HepG2 (cell line): ENCODE measurements at regions not wholly inside any gene's neighbourhood (a gene's known extent, or its start where the extent isn't known, plus 50 kb on each side); places are given as distances from the start of the nearest gene placed in this dataset.

Source experiments
- AGO1 ChIP-seq: fragments of 200-400 bp; formaldehyde crosslinking; IDR thresholded peaks from 2 replicates; pipeline ENCODE4 v1.6.1; 2017; ENCODE audit warnings: mild to moderate bottlenecking, low read depth, low read length, moderate library complexity; ENCODE audit not compliant: poor library complexity, severe bottlenecking
- ARID2 ChIP-seq: sonication (generic); formaldehyde crosslinking; IDR thresholded peaks from 2 replicates; pipeline ENCODE4 v1.8.1; 2022; ENCODE audit warnings: mild to moderate bottlenecking, missing genetic modification reagents, borderline replicate concordance
- GATAD2A ChIP-seq: IDR thresholded peaks from 2 replicates; pipeline ENCODE4 v1.6.1; 2016
- HDAC2 ChIP-seq: sonication (generic); formaldehyde crosslinking; IDR thresholded peaks from 2 replicates; pipeline ENCODE4 v1.4.0; 2020; ENCODE audit warnings: missing genetic modification reagents
- HHEX ChIP-seq: IDR thresholded peaks from 2 replicates; pipeline ENCODE4 v1.6.1; 2016; ENCODE audit warnings: control low read depth
- IKZF1 ChIP-seq: fragments of 450-650 bp; IDR thresholded peaks from 2 replicates; pipeline ENCODE4 v1.7.1; 2016
- LRRFIP1 ChIP-seq: sonication (generic); formaldehyde crosslinking; conservative IDR thresholded peaks from 2 replicates; pipeline ENCODE4 v1.4.0; 2020; ENCODE audit warnings: missing genetic modification reagents
- MBNL3 ChIP-seq: fragments of 250-450 bp; sonication (Bioruptor Pico); conservative IDR thresholded peaks from 2 replicates; pipeline ENCODE4 v1.8.0; 2022; ENCODE audit warnings: mild to moderate bottlenecking, inconsistent platforms
- MTA1 ChIP-seq: sonication (generic); formaldehyde crosslinking; IDR thresholded peaks from 2 replicates; pipeline ENCODE4 v1.4.0; 2020; ENCODE audit warnings: missing genetic modification reagents, mild to moderate bottlenecking, borderline replicate concordance
- MXD3 ChIP-seq: IDR thresholded peaks from 2 replicates; pipeline ENCODE4 v1.6.1; 2016; ENCODE audit warnings: mild to moderate bottlenecking, missing biosample characterization, missing genetic modification reagents
- NFIC ChIP-seq: IDR thresholded peaks from 2 replicates; pipeline ENCODE4 v1.6.1; 2012; ENCODE audit warnings: mild to moderate bottlenecking, low read length, inconsistent platforms
- PITX1 ChIP-seq: sonication (generic); formaldehyde crosslinking; IDR thresholded peaks from 2 replicates; pipeline ENCODE4 v1.5.1; 2020; ENCODE audit warnings: mild to moderate bottlenecking, missing genetic modification reagents
- RAD51 ChIP-seq: fragments of 450-650 bp; IDR thresholded peaks from 2 replicates; pipeline ENCODE4 v1.6.1; 2016; ENCODE audit warnings: borderline replicate concordance
- RXRA ChIP-seq: sonication (generic); formaldehyde crosslinking; IDR thresholded peaks from 2 replicates; pipeline ENCODE4 v1.5.1; 2020; ENCODE audit warnings: missing genetic modification reagents
- SATB2 ChIP-seq: sonication (generic); formaldehyde crosslinking; IDR thresholded peaks from 2 replicates; pipeline ENCODE4 v1.5.0; 2020; ENCODE audit warnings: missing genetic modification reagents
- XBP1 ChIP-seq: sonication (generic); formaldehyde crosslinking; IDR thresholded peaks from 2 replicates; pipeline ENCODE4 v1.5.0; 2020; ENCODE audit warnings: missing genetic modification reagents
- ZBTB3 ChIP-seq: sonication (generic); formaldehyde crosslinking; IDR thresholded peaks from 2 replicates; pipeline ENCODE4 v1.4.0; 2020; ENCODE audit warnings: low read depth, mild to moderate bottlenecking, moderate library complexity, missing genetic modification reagents, borderline replicate concordance
- ZBTB49 ChIP-seq: sonication (generic); formaldehyde crosslinking; IDR thresholded peaks from 2 replicates; pipeline ENCODE4 v1.4.0; 2020; ENCODE audit warnings: missing genetic modification reagents, borderline replicate concordance
- ZNF253 ChIP-seq: sonication (generic); formaldehyde crosslinking; IDR thresholded peaks from 2 replicates; pipeline ENCODE4 v1.8.0; 2022; ENCODE audit warnings: mild to moderate bottlenecking, missing genetic modification reagents, borderline replicate concordance
- ZNF280D ChIP-seq: sonication (generic); formaldehyde crosslinking; IDR thresholded peaks from 2 replicates; pipeline ENCODE4 v1.5.1; 2020; ENCODE audit warnings: mild to moderate bottlenecking, missing genetic modification reagents
- ZNF496 ChIP-seq: sonication (generic); formaldehyde crosslinking; IDR thresholded peaks from 2 replicates; pipeline ENCODE4 v1.8.1; 2023; ENCODE audit warnings: mild to moderate bottlenecking, moderate library complexity, missing genetic modification reagents; ENCODE audit not compliant: insufficient replicate concordance
- ZNF563 ChIP-seq: sonication (generic); formaldehyde crosslinking; IDR thresholded peaks from 2 replicates; pipeline ENCODE4 v1.8.0; 2022; ENCODE audit warnings: mild to moderate bottlenecking, moderate library complexity, missing genetic modification reagents
- ZNF780A ChIP-seq: sonication (generic); formaldehyde crosslinking; IDR thresholded peaks from 2 replicates; pipeline ENCODE4 v1.8.0; 2022; ENCODE audit warnings: mild to moderate bottlenecking, missing genetic modification reagents, moderate library complexity

- TF ChIP-seq ZNF496 = no peak
- TF ChIP-seq ZNF253 = no peak
- TF ChIP-seq AGO1 = no peak
- TF ChIP-seq NFIC = peak; percentile 94
- TF ChIP-seq LRRFIP1 (CRISPR knock-in tag) = no peak
- peak; percentile 88 for TF ChIP-seq HDAC2
- TF ChIP-seq ARID2 (CRISPR knock-in tag) = 0 out of 2 replicates have a peak, but pooled peaks have one; percentile 31
- peak; percentile 73 for TF ChIP-seq PITX1 (CRISPR knock-in tag)
- peak; percentile 64; the same call in 1 of the 2 replicates for TF ChIP-seq HHEX (CRISPR knock-in tag)
- TF ChIP-seq IKZF1 = no peak
- TF ChIP-seq GATAD2A (CRISPR knock-in tag) = peak; percentile 92
- TF ChIP-seq ZBTB49 (CRISPR knock-in tag) = no peak
- TF ChIP-seq ZBTB3 (CRISPR knock-in tag) = no peak
- peak; percentile 86 for TF ChIP-seq ZNF280D (CRISPR knock-in tag)
- TF ChIP-seq MBNL3 (CRISPR knock-in tag) = no peak
- TF ChIP-seq RAD51 = no peak
- no peak for TF ChIP-seq ZNF563 (CRISPR knock-in tag)
- no peak for TF ChIP-seq MXD3 (CRISPR knock-in tag)
- no peak for TF ChIP-seq ZNF780A (CRISPR knock-in tag)
- TF ChIP-seq SATB2 = no peak
- TF ChIP-seq RXRA (CRISPR knock-in tag) = peak; percentile 43; the same call in 1 of the 2 replicates
- TF ChIP-seq XBP1 (CRISPR knock-in tag) = no peak
- no peak for TF ChIP-seq MTA1 (CRISPR knock-in tag)
Observed at GRCh38 chr3:148601766-148602685, 95.7 kb upstream of the AGTR1 start (continued).
